Gastrocnemius medialis (tissue), 4 donors: ENCODE measurements at regions not wholly inside any gene's neighbourhood (a gene's known extent, or its start where the extent isn't known, plus 50 kb on each side); places are given as distances from the start of the nearest gene placed in this dataset.

Experiments used
- ATAC-seq, 2 donors: fragments of 150-250 bp; one replicate each; pipeline ENCODE4 v1.9.1; 2016
- DNase-seq, 2 donors: peaks; one replicate each; pipeline ENCODE4 v3.0.0-alpha.2; 2019
- H3K27ac ChIP-seq, 4 donors: fragments of 200-600 bp; sonication (generic); 1 replicate in 1 of 4; 2 replicates in 3 of 4; pipeline ENCODE4 v1.5.1; 2016 to 2018; ENCODE audit warnings: mild to moderate bottlenecking in 2 of 4, moderate library complexity in 1 of 4
- H3K27me3 ChIP-seq, 3 donors: fragments of 200-600 bp; sonication (generic) in 2 of 3; 1 replicate in 1 of 3; 2 replicates in 2 of 3; pipeline versions ENCODE4 v1.5.1 to v1.6.0; 2016 to 2019; ENCODE audit warnings: mild to moderate bottlenecking in 1 of 3, moderate library complexity in 1 of 3
- H3K36me3 ChIP-seq, 2 donors: fragments of 200-600 bp; sonication (generic) in 1 of 2; one replicate each; pipeline ENCODE4 v1.5.1; 2017 to 2018
- H3K4me1 ChIP-seq, 2 donors: fragments of 200-600 bp; sonication (generic) in 1 of 2; one replicate each; pipeline ENCODE4 v1.5.1; 2016 to 2017; ENCODE audit warnings: mild to moderate bottlenecking in 2 of 2
- H3K4me3 ChIP-seq, 4 donors: fragments of 200-600 bp; sonication (generic) in 3 of 4; 1 replicate in 1 of 4; 2 replicates in 3 of 4; pipeline ENCODE4 v1.5.1; 2016 to 2019; ENCODE audit warnings: mild to moderate bottlenecking in 2 of 4
- H3K9me3 ChIP-seq, 3 donors: fragments of 200-600 bp; sonication (generic) in 2 of 3; 1 replicate in 1 of 3; 2 replicates in 2 of 3; pipeline ENCODE4 v1.5.1; 2016 to 2019
- CTCF ChIP-seq, 5 experiments: fragments of 450-650 bp in 3 of 5; fragments of 200-600 bp in 2 of 5; sonication (generic) in 2 of 5; IDR thresholded peaks in 4 of 5; conservative IDR thresholded peaks in 1 of 5; 1 replicate in 4 of 5; 2 replicates in 1 of 5; pipeline ENCODE4 v1.5.1; 2016 to 2019; ENCODE audit warnings: antibody characterized with exemption in 5 of 5, mild to moderate bottlenecking in 3 of 5, moderate library complexity in 3 of 5
- POLR2A ChIP-seq, 2 donors: fragments of 450-650 bp; IDR thresholded peaks; one replicate each; pipeline ENCODE4 v1.6.1; 2017; ENCODE audit warnings: antibody characterized with exemption in 2 of 2, mild to moderate bottlenecking in 2 of 2, moderate library complexity in 2 of 2
- in situ Hi-C, 4 donors: fragments of 200-750 bp; cut with MboI; loops; one replicate each; pipeline versions ENCODE4 v1.15.0 to v1.8.0; 2017; ENCODE audit warnings: low sequenced_read_pairs in 4 of 4
- intact Hi-C: fragments of 100-400 bp; cut with DNase I; formaldehyde crosslinking; loops from one replicate; pipeline ENCODE4 v1.15.1; 2023; ENCODE audit warnings: low total_unique reads

DNA sequence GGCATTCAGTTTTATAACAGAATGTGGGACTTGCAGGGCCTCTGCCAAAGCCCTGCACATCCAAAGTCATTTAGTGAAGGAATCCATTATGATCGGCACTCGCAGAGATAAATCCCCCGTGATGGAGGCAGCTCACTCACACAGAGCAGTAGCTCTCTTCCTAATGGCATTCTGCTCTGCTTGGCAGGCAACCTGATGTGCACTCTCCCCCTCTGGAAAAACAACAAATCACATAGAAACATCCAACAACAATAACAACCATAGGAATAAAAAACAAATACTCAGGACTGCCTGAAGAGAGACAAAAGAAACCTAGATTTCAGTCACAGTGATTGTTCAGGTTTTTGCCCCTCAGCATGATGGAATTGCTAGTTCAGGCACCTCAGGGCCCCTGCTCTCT lies 59.7 kb downstream of the NAA11 start:
- Histone ChIP-seq H3K9me3 (no peaks in the 10 kb centered on the region), H3K36me3 (no peaks in the 10 kb centered on the region), H3K4me1 (no peaks in the 10 kb centered on the region), H3K4me3 (no peak overlapping the region), H3K27ac (no peak overlapping the region), H3K27me3 (no peaks in the 10 kb centered on the region)
- ATAC-seq (no peak), DNase-seq (no peak)
- in situ Hi-C loops (no loop called here), intact Hi-C loops (no loop called here)
- no peak for TF ChIP-seq CTCF (IDR thresholded peaks at IDR 0.05 in 4 of 5, conservative IDR thresholded peaks at IDR 0.05 in 1 of 5)
- TF ChIP-seq POLR2A (IDR thresholded peaks at IDR 0.05): no peak

DNA sequence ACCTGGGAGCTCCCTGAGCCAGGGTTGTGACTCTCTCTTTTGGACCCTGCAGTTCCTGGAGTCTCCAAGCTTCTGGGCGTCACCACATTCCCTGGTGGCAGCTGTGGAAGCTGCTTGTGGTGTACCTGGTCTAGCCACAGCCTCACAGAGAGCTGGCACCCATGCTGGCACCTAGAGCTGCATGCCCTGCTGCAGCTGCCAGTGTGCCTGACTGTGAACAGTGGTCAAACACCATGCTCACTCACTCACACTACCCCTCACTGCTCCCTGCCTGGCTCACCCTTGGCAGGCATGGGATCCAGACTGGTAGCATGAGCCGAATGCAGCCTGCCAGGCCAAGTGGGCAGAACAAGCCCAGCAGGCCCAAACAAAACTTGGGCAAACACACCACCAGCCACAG lies 66.6 kb downstream of the NAA11 start:
- H3K4me3 ChIP-seq: no peak overlapping the region
- intact Hi-C loops: no loop called here
- no peaks in the 10 kb centered on the region for H3K4me1 ChIP-seq
- H3K36me3 ChIP-seq: no peaks in the 10 kb centered on the region
- no peaks in the 10 kb centered on the region for H3K9me3 ChIP-seq
- H3K27me3 ChIP-seq: no peaks in the 10 kb centered on the region
- TF ChIP-seq POLR2A (IDR thresholded peaks at IDR 0.05) (no peak), CTCF (IDR thresholded peaks at IDR 0.05 in 4 of 5, conservative IDR thresholded peaks at IDR 0.05 in 1 of 5) (no peak)
- no peak for ATAC-seq
- in situ Hi-C loops: no loop called here
- DNase-seq: no peak
- no peak overlapping the region for H3K27ac ChIP-seq

GRCh38 chr4:79258614-79259176 lies 67.2 kb downstream of the NAA11 start:
- Histone ChIP-seq H3K4me3 (no peak overlapping the region), H3K27ac (no peak overlapping the region), H3K36me3 (no peaks in the 10 kb centered on the region), H3K9me3 (no peaks in the 10 kb centered on the region), H3K4me1 (no peaks in the 10 kb centered on the region), H3K27me3 (no peaks in the 10 kb centered on the region)
- DNase-seq (no peak), ATAC-seq (no peak)
- TF ChIP-seq CTCF (IDR thresholded peaks at IDR 0.05 in 4 of 5, conservative IDR thresholded peaks at IDR 0.05 in 1 of 5): no peak
- no peak for TF ChIP-seq POLR2A (IDR thresholded peaks at IDR 0.05)
- in situ Hi-C loops: no loop called here
- intact Hi-C loops: no loop called here

GRCh38 chr4:79257953-79258613 lies 67.8 kb downstream of the NAA11 start:
- Histone ChIP-seq H3K4me3 (no peak overlapping the region), H3K4me1 (no peaks in the 10 kb centered on the region), H3K27ac (no peak overlapping the region), H3K9me3 (no peaks in the 10 kb centered on the region), H3K36me3 (no peaks in the 10 kb centered on the region), H3K27me3 (no peaks in the 10 kb centered on the region)
- TF ChIP-seq CTCF (IDR thresholded peaks at IDR 0.05 in 4 of 5, conservative IDR thresholded peaks at IDR 0.05 in 1 of 5) (no peak), POLR2A (IDR thresholded peaks at IDR 0.05) (no peak)
- ATAC-seq (no peak), DNase-seq (no peak)
- intact Hi-C loops: no loop called here
- in situ Hi-C loops: no loop called here

- ATAC-seq: no peak
- in situ Hi-C loops: no loop called here
- H3K9me3 ChIP-seq: no peaks in the 10 kb centered on the region
- no peaks in the 10 kb centered on the region for H3K27me3 ChIP-seq
- no peak for DNase-seq
- H3K4me3 ChIP-seq: no peak overlapping the region
- intact Hi-C loops: no loop called here
- no peak overlapping the region for H3K27ac ChIP-seq
- TF ChIP-seq CTCF (IDR thresholded peaks at IDR 0.05 in 4 of 5, conservative IDR thresholded peaks at IDR 0.05 in 1 of 5) (no peak), POLR2A (IDR thresholded peaks at IDR 0.05) (no peak)
- H3K4me1 ChIP-seq: no peaks in the 10 kb centered on the region
- no peaks in the 10 kb centered on the region for H3K36me3 ChIP-seq
Observed at GRCh38 chr4:79255793-79256192, 70.1 kb downstream of the NAA11 start.
